Activated CD4-positive, alpha-beta T cell treated with anti-CD3 and anti-CD28 coated beads for 36 hours (primary cell): ENCODE measurements at regions not wholly inside any gene's neighbourhood (a gene's known extent, or its start where the extent isn't known, plus 50 kb on each side); places are given as distances from the start of the nearest gene placed in this dataset.
"Not testable (repeated sequence)": the region's sequence is repeated elsewhere in the genome, so short reads cannot be mapped to it uniquely, and the experiment has no call there.

Experiments
- ATAC-seq: fragments of 200-7000 bp; cut with Tn5 transposase; one replicate; pipeline ENCODE4 v1.10.0; 2021; ENCODE audit warnings: mild to moderate bottlenecking, moderate library complexity
- CTCF ChIA-PET: fragments of 350-600 bp; sonication (Branson Sonifier 250); formaldehyde crosslinking; loops from one replicate; lab custom pipeline; 2021; ENCODE audit warnings: antibody characterized with exemption; lab: Charles Lee
- POLR2A ChIA-PET: fragments of 350-600 bp; sonication (Branson Sonifier 250); formaldehyde crosslinking; loops from one replicate; lab custom pipeline; 2021; ENCODE audit warnings: antibody characterized with exemption, inconsistent platforms; lab: Charles Lee
- DNase-seq: peaks from one replicate; pipeline ENCODE4 v3.0.0-alpha.2; 2020
- H3K27ac Mint-ChIP-seq: one replicate; pipeline ENCODE4 v1.8.0; 2021; ENCODE audit warnings: mixed read lengths
- H3K27me3 Mint-ChIP-seq: one replicate; pipeline ENCODE4 v1.8.0; 2021; ENCODE audit warnings: mixed read lengths
- H3K36me3 Mint-ChIP-seq: one replicate; pipeline ENCODE4 v1.8.0; 2021; ENCODE audit warnings: low read depth, mixed read lengths
- H3K4me1 Mint-ChIP-seq: one replicate; pipeline ENCODE4 v1.8.0; 2021; ENCODE audit warnings: mixed read lengths
- H3K4me3 Mint-ChIP-seq: one replicate; pipeline ENCODE4 v1.8.0; 2021; ENCODE audit warnings: mild to moderate bottlenecking, moderate library complexity, mixed read lengths
- H3K9me3 Mint-ChIP-seq: one replicate; pipeline ENCODE4 v1.8.0; 2021; ENCODE audit warnings: low read depth, mixed read lengths
- intact Hi-C, 2 experiments: fragments of 100-400 bp; cut with DNase I in 1 of 2; cut with micrococcal nuclease in 1 of 2; formaldehyde crosslinking; loops; one replicate each; pipeline versions ENCODE4 v1.14.2 to v1.15.1; 2022 to 2024; cut with DNase I, micrococcal nuclease

DNA sequence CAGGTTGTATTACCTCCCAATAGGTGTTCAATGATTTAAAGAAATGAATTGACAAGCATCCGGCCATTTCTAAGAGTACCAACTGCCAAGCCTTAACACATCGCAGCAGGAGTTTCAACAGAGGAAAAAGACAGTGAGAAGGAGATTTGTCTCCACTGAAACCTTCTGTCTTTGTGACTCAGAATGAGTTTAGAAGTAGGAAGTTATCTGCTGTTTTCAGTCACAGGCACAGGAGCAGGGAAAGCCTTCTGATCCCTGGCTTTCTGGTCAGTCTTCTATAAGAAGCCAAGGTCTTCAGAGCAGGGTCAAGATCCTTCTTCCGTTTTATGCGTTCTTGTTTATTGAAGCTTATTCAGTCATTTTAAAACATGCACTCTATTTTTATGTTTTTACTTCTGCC lies 390.7 kb upstream of the PCSK5 start:
- Mint-ChIP-seq H3K4me1 (no peaks in the 10 kb centered on the region), H3K36me3 (no peaks in the 10 kb centered on the region), H3K4me3 (no peak overlapping the region), H3K27me3 (peaks cover 6% of the 10 kb centered on the region), H3K9me3 (no peaks in the 10 kb centered on the region), H3K27ac (no peak overlapping the region)
- ChIA-PET CTCF (no interaction called here), POLR2A (no interaction called here)
- intact Hi-C loops: no loop called here
- no peak for ATAC-seq
- no peak for DNase-seq

DNA sequence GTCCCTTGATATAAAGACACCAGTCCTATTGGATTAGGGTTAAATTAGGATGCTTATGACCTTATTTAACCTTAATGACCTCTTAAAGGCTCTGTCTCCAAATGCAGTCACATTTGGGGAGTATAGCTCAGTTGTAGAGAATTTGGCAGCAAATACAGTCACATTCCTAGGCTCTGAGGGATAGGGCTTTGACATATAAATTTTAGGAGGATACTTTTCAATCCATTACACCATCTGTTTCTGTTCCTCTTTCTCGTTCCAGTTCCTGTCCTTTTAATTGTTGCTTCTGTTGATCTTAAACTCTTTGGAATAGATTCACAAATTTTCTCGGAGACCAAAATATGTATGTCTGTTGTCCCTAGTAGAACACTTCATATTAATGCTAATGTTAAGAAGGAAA lies 390.0 kb upstream of the PCSK5 start:
- DNase-seq: no peak
- Mint-ChIP-seq H3K4me1 (no peaks in the 10 kb centered on the region), H3K9me3 (no peaks in the 10 kb centered on the region), H3K36me3 (no peaks in the 10 kb centered on the region), H3K4me3 (no peak overlapping the region), H3K27me3 (peaks cover 7% of the 10 kb centered on the region), H3K27ac (no peak overlapping the region)
- ATAC-seq: no peak
- ChIA-PET POLR2A (no interaction called here), CTCF (no interaction called here)
- intact Hi-C loops: no loop called here

DNA sequence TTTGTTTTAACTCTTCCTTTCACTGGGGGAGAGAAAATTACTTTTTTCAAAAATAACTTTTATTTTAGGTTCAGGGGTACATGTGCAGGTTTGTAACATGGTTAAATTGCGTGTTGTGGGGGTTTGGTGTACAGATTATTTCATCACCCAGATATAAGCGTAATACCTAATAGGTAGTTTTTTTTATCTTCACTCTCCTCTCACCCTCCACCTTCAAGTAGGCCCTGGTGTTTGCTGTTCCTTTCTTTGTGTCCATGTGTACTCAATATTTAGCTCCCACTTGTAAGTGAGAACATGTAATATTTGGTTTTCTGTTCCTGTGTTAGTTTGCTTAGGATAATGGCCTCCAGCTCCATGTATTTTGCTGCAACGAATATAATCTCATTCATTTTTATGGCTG lies 389.5 kb upstream of the PCSK5 start:
- POLR2A ChIA-PET, intact Hi-C loops: not testable (repeated sequence)

DNA sequence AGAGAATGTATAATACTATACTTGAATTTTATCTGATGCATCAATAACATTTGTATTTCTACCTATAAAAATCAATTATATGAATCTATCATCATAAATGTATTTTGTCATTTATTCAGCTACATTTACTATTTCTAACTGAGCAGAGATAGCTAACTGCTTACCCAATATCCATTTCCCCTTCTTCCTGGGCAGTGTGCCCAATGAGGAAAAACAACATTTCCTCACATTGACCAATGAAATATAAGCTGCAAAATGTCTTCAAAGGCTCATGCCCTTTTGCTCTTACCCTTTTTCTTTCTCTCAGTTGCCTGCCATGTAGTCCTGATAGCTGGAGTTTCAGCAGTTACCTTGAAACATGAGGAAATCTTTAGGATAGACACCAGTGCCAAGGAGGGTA lies 385.8 kb upstream of the PCSK5 start:
- no peak for DNase-seq
- no peak for ATAC-seq
- H3K27me3 Mint-ChIP-seq: peaks cover 8% of the 10 kb centered on the region
- no peak overlapping the region for H3K27ac Mint-ChIP-seq
- H3K36me3 Mint-ChIP-seq: no peaks in the 10 kb centered on the region
- ChIA-PET POLR2A (no interaction called here), CTCF (interaction anchor here (1.0 kb wide), 1 partner anchor 239 kb away, joined by 4 read pairs; no protein-coding TSS in a partner anchor)
- no peaks in the 10 kb centered on the region for H3K4me1 Mint-ChIP-seq
- no peak overlapping the region for H3K4me3 Mint-ChIP-seq
- no peaks in the 10 kb centered on the region for H3K9me3 Mint-ChIP-seq
- intact Hi-C loops: no loop called here

More for the DNA sequence above, 389.5 kb upstream of the PCSK5 start:
- H3K27ac Mint-ChIP-seq, DNase-seq, CTCF ChIA-PET, H3K4me3 Mint-ChIP-seq, H3K36me3 Mint-ChIP-seq, H3K9me3 Mint-ChIP-seq, H3K4me1 Mint-ChIP-seq, ATAC-seq, H3K27me3 Mint-ChIP-seq: not testable (repeated sequence)

DNA sequence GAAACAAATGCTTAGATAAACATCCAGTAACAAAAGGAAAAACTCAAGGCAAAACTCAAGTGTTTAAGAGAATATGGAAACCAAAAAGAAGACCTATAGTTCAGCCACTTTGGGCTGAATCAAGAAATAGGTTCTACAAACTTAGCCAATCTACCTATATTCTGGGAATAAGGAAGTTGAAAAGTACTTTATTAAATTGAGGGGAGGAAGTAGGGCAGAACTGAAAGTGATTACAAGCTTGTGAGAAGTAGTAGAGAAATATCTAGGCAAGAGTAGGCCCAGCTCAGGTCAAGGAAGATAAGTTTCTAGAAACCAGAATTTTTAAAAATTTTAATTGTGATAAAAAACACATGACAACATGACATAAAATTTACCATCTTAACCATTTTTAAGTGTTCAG lies 384.8 kb upstream of the PCSK5 start:
- H3K27me3 Mint-ChIP-seq: peaks cover 8% of the 10 kb centered on the region
- H3K27ac Mint-ChIP-seq: no peak overlapping the region
- CTCF ChIA-PET: no interaction called here
- DNase-seq (no peak), ATAC-seq (no peak)
- intact Hi-C loops: no loop called here
- H3K4me1 Mint-ChIP-seq: no peaks in the 10 kb centered on the region
- no peak overlapping the region for H3K4me3 Mint-ChIP-seq
- no peaks in the 10 kb centered on the region for H3K36me3 Mint-ChIP-seq
- H3K9me3 Mint-ChIP-seq: no peaks in the 10 kb centered on the region
- POLR2A ChIA-PET: no interaction called here

DNA sequence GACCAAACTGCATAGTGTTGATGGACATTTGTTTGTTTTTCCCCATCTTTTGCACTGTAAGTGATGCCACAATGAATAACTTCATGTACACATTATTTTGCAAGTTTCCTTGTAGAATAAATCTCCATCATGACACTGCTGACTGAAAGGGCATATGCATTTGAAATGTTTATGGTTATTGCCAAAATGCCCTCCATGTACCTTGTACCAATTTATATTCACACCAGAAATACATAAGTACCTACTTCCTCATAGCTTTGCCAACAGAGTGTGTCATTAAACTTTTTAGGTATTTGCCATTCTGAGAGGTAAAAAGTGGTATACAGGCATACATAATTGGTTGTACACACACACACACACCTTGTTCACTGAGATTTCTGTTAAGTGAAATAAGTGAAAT lies 361.0 kb upstream of the PCSK5 start:
- Mint-ChIP-seq H3K27me3 (no peaks in the 10 kb centered on the region), H3K9me3 (no peaks in the 10 kb centered on the region), H3K36me3 (no peaks in the 10 kb centered on the region), H3K4me1 (no peaks in the 10 kb centered on the region), H3K4me3 (no peak overlapping the region), H3K27ac (no peak overlapping the region)
- ChIA-PET POLR2A (no interaction called here), CTCF (no interaction called here)
- intact Hi-C loops: no loop called here
- DNase-seq (no peak), ATAC-seq (no peak)

DNA sequence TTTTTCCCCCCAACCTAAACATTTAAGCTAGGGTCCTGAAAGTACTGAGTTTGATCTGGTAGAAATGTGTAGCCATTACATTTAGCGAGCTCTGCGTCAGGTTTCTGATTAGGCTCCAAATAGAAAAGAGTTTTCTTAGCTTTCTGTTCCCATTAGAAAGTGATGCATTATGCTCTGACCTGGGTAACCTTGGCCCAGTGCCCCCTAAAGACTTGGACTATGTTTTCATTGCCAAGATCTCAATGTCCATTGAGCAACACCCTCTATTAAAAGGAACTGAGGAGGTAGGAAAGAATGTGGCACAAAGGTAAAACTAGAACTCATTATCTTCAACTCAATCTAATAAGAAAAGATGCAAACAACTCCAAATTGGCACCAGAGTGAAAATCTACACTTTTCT lies 358.9 kb upstream of the PCSK5 start:
- H3K4me3 Mint-ChIP-seq: no peak overlapping the region
- H3K4me1 Mint-ChIP-seq: no peaks in the 10 kb centered on the region
- no peaks in the 10 kb centered on the region for H3K36me3 Mint-ChIP-seq
- ATAC-seq: no peak
- no peaks in the 10 kb centered on the region for H3K27me3 Mint-ChIP-seq
- CTCF ChIA-PET: no interaction called here
- intact Hi-C loops: no loop called here
- no peak overlapping the region for H3K27ac Mint-ChIP-seq
- POLR2A ChIA-PET: no interaction called here
- DNase-seq: no peak
- no peaks in the 10 kb centered on the region for H3K9me3 Mint-ChIP-seq

DNA sequence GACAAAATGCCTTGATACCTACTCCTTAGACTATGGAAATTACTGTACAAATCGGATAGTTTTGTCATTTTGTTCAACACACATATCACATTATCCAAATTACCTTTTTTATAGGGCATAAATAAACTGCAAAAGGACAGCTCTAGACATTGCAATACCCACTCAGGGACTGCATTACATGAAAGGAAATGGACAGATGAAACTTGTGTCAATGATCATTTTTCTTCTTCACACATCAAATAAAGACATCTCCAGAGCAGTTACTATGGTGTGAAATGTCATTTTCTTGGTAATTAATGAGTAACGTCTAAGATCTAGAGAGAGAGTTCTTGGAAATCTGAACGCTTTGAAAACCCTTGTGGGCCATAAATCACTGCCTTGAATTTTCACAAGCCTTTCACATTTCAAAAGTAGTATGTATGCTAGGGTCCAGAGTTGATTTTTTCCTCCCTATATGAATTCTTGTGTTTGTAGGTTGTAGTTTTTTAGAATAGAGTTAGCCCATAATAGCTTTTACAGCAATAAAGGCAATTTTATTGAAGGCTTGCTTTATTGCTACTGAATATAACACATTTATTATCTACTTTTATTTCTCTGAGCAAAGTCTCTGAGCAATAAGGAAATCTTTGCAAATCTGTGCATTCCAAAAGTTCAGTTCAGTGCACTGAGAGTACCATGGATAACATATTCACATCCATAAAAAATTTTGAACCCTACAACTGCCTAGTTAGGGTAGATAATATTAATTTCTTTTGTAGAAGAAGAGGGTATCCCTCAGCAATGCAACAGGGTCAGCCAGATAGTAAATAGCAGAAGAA lies 358.0 kb upstream of the PCSK5 start:
- Mint-ChIP-seq H3K4me1 (no peaks in the 10 kb centered on the region), H3K4me3 (no peak overlapping the region), H3K27me3 (no peaks in the 10 kb centered on the region), H3K36me3 (no peaks in the 10 kb centered on the region), H3K27ac (no peak overlapping the region), H3K9me3 (no peaks in the 10 kb centered on the region)
- intact Hi-C loops: no loop called here
- ChIA-PET CTCF (no interaction called here), POLR2A (no interaction called here)
- DNase-seq: no peak
- ATAC-seq: no peak

DNA sequence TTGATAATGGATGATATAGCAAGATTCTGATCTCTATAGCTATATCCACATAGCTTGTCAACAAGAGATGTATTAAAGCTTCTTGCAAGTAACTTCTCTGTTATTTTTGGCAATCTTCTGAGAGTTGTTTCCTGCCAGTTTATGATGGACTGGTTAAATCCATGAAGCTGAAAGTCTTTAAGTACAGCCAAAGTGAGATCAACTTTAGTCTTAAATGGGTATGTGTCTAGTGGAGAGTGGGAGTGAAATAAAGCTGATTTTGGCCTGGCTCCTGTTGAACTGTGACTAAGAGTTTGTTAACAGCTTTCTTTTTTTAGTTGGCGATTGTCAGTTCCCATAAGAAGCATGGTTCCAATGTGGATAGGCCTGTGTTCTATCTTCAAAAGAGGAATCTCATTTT lies 350.9 kb upstream of the PCSK5 start:
- ATAC-seq: no peak
- POLR2A ChIA-PET: no interaction called here
- Mint-ChIP-seq H3K4me3 (no peak overlapping the region), H3K9me3 (no peaks in the 10 kb centered on the region), H3K27ac (no peak overlapping the region), H3K36me3 (no peaks in the 10 kb centered on the region), H3K27me3 (peaks cover 2% of the 10 kb centered on the region), H3K4me1 (no peaks in the 10 kb centered on the region)
- no peak for DNase-seq
- intact Hi-C loops: loop anchor here in 1 of 2 experiments (5.0 kb wide), 1 partner anchor 48 kb away; no protein-coding TSS in a partner anchor
- CTCF ChIA-PET: no interaction called here

DNA sequence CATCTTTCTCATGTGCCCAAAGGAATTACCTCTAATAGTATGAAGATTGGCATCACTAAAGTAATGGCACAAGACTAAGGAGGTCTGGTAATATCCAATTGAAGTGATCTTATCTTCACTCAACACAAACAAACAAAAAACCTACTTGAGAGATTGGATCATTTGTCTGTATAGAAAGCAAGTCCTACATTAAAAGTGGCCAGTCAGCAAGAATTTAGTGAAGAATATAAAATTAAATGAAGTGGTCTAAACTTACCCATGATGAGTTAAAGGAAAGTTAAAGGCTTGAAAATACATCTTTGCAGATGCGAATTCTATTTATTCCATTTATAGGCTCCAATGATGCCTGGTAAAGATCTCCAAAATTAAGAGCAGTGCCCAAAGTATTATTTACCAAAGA lies 350.3 kb upstream of the PCSK5 start:
- Mint-ChIP-seq H3K27ac (no peak overlapping the region), H3K4me1 (no peaks in the 10 kb centered on the region), H3K36me3 (no peaks in the 10 kb centered on the region), H3K9me3 (no peaks in the 10 kb centered on the region), H3K27me3 (peaks cover 2% of the 10 kb centered on the region), H3K4me3 (no peak overlapping the region)
- intact Hi-C loops: no loop called here
- POLR2A ChIA-PET: no interaction called here
- DNase-seq: no peak
- CTCF ChIA-PET: no interaction called here
- no peak for ATAC-seq

DNA sequence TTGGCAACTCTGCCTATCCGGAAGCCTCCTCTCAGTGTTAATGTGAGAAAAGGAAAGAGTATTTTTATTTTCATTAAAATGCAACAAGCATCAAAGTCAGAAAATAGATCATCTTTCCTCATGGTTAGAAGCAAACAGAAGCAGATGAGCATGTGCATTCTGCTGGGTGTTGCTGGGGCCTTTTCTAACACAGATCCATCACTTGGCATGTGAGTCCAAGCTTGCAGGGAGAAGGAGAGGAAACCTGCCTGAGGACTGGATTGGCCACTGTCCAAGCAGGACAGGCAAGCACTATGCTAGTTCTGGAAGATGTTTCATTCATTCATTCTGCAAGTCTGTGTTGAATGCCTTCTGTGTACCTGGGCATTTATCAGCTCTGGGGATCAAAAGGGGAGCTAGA lies 348.7 kb upstream of the PCSK5 start:
- POLR2A ChIA-PET: no interaction called here
- H3K9me3 Mint-ChIP-seq: no peaks in the 10 kb centered on the region

DNA sequence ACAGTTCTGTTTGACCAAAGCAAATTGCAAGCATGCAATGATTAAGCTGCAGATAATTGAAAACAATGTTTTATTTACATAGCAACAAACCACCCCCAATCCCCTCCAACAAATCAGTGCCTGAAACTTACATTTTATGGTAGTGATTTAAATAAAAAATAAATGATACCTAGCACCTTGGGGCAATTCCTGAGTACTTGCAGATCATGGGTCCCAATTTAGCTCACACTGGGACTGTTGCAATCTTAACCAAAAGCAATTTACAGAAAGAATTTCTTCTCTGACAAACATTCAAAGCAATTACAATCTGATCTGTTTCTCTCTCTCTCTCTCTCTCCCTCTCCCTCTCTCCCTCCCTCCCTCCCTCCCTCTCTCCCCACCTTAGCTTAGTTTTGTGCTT lies 345.7 kb upstream of the PCSK5 start:
- POLR2A ChIA-PET: no interaction called here
- Mint-ChIP-seq H3K27ac (no peak overlapping the region), H3K27me3 (no peaks in the 10 kb centered on the region), H3K4me3 (no peak overlapping the region), H3K36me3 (no peaks in the 10 kb centered on the region), H3K9me3 (no peaks in the 10 kb centered on the region), H3K4me1 (no peaks in the 10 kb centered on the region)
- intact Hi-C loops: no loop called here
- CTCF ChIA-PET: no interaction called here
- DNase-seq (no peak), ATAC-seq (no peak)

More for the DNA sequence above, 348.7 kb upstream of the PCSK5 start:
- Mint-ChIP-seq H3K36me3 (no peaks in the 10 kb centered on the region), H3K4me3 (no peak overlapping the region), H3K27me3 (peaks cover 2% of the 10 kb centered on the region), H3K27ac (no peak overlapping the region), H3K4me1 (no peaks in the 10 kb centered on the region)
- intact Hi-C loops: no loop called here
- DNase-seq (no peak), ATAC-seq (no peak)
- CTCF ChIA-PET: interaction anchor here (1.0 kb wide), 1 partner anchor 15 kb away, joined by 3 read pairs; no protein-coding TSS in a partner anchor
